HL-60 (cell line): ENCODE measurements at regions not wholly inside any gene's neighbourhood (a gene's known extent, or its start where the extent isn't known, plus 50 kb on each side); places are given as distances from the start of the nearest gene placed in this dataset.
"Not testable (repeated sequence)": the region's sequence is repeated elsewhere in the genome, so short reads cannot be mapped to it uniquely, and the experiment has no call there.

Experiments used
- DNase-seq, 2 experiments: peaks; one replicate each; pipeline ENCODE4 v3.0.0-alpha.2; 2010 to 2020; ENCODE audit warnings: low read depth in 1 of 2, low spot score in 1 of 2
- H3K27ac ChIP-seq: fragments of 250-450 bp; sonication (Bioruptor Pico); replicated peaks from 2 replicates; pipeline ENCODE4 v1.5.1; 2020; ENCODE audit warnings: mild to moderate bottlenecking, moderate library complexity
- H3K27me3 ChIP-seq: fragments of 250-450 bp; sonication (Bioruptor Pico); 2 replicates; pipeline ENCODE4 v1.5.1; 2021; ENCODE audit warnings: mild to moderate bottlenecking, moderate library complexity; ENCODE audit not compliant: insufficient read depth, poor library complexity, severe bottlenecking
- H3K4me3 ChIP-seq: replicated peaks from 2 replicates; pipeline ENCODE4 v1.5.1; 2011; ENCODE audit warnings: mild to moderate bottlenecking, control low read depth, low read length; ENCODE audit not compliant: insufficient read depth
- GABPA ChIP-seq: IDR thresholded peaks from 2 replicates; pipeline ENCODE4 v1.6.1; 2012; ENCODE audit warnings: low read depth
- POLR2AphosphoS5 ChIP-seq: IDR thresholded peaks from 2 replicates; pipeline ENCODE4 v1.6.1; 2012; ENCODE audit warnings: low read depth
- SPI1 ChIP-seq: IDR thresholded peaks from 2 replicates; pipeline ENCODE4 v1.6.1; 2012; ENCODE audit warnings: low read depth, mild to moderate bottlenecking, borderline replicate concordance
- TF ChIP-seq, protein P1 (sequence below): IDR thresholded peaks from one replicate; pipeline ENCODE4 v1.5.1; 2011; ENCODE audit warnings: low read length, control low read depth, inconsistent platforms; ENCODE audit not compliant: insufficient read depth
- TF ChIP-seq, protein P2 (sequence below): IDR thresholded peaks from 2 replicates; pipeline ENCODE4 v1.6.1; 2012; ENCODE audit warnings: low read depth; ENCODE audit not compliant: insufficient replicate concordance

DNA sequence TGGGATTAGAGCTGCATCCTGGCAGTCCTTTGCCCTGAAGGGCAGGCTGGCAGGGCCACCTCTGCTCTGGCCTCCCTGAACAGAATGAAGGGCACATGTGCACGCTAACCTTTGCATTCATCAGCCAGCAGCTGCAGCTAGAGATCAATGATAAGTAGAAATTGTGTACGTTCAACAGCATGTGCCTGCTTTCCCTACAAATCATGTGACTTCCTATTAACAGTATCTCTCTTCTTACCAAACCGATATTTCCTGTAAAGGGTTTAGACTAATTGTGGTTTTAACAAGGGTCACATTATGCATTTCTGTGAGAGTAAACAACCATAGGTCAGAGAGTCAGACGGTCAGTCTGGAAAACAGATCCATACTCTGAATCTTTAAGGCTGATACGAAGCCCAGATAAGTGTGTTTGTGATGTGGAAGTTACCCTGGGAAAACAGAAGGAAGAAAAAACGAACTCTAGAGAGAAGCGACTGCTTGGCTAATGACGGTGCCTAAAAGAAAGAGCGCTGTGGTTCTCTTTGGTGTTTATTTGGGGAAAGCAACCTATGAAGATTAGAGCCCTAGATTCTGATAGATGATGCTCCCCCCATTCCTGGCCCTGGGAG lies 219.4 kb downstream of the MAF start:
- no peak for DNase-seq
- Histone ChIP-seq H3K27me3 (peaks cover 2% of the 10 kb centered on the region), H3K27ac (no peak overlapping the region), H3K4me3 (no peak overlapping the region)
- TF ChIP-seq SPI1, result no peak
- TF ChIP-seq, protein P1, sequence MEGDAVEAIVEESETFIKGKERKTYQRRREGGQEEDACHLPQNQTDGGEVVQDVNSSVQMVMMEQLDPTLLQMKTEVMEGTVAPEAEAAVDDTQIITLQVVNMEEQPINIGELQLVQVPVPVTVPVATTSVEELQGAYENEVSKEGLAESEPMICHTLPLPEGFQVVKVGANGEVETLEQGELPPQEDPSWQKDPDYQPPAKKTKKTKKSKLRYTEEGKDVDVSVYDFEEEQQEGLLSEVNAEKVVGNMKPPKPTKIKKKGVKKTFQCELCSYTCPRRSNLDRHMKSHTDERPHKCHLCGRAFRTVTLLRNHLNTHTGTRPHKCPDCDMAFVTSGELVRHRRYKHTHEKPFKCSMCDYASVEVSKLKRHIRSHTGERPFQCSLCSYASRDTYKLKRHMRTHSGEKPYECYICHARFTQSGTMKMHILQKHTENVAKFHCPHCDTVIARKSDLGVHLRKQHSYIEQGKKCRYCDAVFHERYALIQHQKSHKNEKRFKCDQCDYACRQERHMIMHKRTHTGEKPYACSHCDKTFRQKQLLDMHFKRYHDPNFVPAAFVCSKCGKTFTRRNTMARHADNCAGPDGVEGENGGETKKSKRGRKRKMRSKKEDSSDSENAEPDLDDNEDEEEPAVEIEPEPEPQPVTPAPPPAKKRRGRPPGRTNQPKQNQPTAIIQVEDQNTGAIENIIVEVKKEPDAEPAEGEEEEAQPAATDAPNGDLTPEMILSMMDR, result no peak
- TF ChIP-seq POLR2AphosphoS5, result no peak

DNA sequence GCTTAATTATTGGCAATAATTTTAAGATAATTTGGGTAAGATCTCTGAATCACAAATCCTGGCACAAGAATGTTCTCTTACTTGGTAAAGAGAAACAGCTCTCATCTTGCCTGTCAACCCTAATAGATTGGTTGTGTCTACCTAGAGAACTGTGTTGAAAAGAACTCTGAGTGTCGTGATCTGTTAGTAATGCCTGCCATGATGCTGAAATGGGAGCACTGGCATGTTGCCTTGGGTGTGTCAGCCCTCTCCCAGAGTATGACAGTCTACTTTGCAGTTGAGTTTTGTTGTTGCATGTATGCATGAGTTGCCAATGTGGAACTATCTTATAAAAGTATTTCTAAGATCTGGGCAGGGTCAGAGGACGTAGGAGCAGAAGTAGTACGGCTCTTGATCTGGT lies 221.4 kb downstream of the MAF start:
- no peak for DNase-seq
- TF ChIP-seq, protein P2, sequence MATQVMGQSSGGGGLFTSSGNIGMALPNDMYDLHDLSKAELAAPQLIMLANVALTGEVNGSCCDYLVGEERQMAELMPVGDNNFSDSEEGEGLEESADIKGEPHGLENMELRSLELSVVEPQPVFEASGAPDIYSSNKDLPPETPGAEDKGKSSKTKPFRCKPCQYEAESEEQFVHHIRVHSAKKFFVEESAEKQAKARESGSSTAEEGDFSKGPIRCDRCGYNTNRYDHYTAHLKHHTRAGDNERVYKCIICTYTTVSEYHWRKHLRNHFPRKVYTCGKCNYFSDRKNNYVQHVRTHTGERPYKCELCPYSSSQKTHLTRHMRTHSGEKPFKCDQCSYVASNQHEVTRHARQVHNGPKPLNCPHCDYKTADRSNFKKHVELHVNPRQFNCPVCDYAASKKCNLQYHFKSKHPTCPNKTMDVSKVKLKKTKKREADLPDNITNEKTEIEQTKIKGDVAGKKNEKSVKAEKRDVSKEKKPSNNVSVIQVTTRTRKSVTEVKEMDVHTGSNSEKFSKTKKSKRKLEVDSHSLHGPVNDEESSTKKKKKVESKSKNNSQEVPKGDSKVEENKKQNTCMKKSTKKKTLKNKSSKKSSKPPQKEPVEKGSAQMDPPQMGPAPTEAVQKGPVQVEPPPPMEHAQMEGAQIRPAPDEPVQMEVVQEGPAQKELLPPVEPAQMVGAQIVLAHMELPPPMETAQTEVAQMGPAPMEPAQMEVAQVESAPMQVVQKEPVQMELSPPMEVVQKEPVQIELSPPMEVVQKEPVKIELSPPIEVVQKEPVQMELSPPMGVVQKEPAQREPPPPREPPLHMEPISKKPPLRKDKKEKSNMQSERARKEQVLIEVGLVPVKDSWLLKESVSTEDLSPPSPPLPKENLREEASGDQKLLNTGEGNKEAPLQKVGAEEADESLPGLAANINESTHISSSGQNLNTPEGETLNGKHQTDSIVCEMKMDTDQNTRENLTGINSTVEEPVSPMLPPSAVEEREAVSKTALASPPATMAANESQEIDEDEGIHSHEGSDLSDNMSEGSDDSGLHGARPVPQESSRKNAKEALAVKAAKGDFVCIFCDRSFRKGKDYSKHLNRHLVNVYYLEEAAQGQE, result no peak
- TF ChIP-seq POLR2AphosphoS5, result no peak
- no peak for TF ChIP-seq GABPA
- TF ChIP-seq SPI1, result no peak
- TF ChIP-seq, protein P1, result no peak
- H3K27ac ChIP-seq, result no peak overlapping the region
- peaks cover 2% of the 10 kb centered on the region for H3K27me3 ChIP-seq
- no peak overlapping the region for H3K4me3 ChIP-seq

DNA sequence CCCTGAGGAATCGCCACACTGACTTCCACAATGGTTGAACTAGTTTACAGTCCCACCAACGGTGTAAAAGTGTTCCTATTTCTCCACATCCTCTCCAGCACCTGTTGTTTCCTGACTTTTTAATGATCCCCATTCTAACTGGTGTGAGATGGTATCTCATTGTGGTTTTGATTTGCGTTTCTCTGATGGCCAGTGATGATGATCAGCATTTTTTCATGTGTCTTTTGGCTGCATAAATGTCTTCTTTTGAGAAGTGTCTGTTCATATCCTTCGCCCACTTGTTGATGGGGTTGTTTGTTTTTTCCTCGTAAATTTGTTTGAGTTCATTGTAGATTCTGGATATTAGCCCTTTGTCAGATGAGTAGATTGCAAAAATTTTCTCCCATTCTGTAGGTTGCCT lies 223.5 kb downstream of the MAF start:
- DNase-seq, H3K4me3 ChIP-seq, H3K27me3 ChIP-seq, H3K27ac ChIP-seq: not testable (repeated sequence)

DNA sequence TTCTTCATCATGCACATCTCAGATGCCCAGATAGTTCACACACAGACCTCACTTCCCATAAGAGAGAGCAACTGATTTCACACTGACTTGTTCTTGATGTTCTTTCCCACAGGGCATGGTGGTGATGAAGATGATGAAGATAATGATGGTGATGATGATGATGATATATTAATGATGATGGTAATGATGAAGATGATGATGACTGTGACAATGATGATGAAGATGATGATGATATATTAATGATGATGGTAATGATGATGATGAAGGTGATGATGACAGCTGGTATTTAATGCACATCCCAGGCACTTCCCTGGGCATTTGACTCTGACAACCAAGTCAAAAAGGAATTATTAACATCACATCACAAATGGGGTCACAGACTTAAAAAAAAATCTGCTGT lies 225.2 kb downstream of the MAF start:
- H3K27me3 ChIP-seq, result no peaks in the 10 kb centered on the region
- TF ChIP-seq, protein P2, result no peak
- TF ChIP-seq SPI1 (no peak), GABPA (no peak), POLR2AphosphoS5 (no peak)
- TF ChIP-seq, protein P1, result no peak
- H3K4me3 ChIP-seq, result no peak overlapping the region
- H3K27ac ChIP-seq, result no peak overlapping the region
- DNase-seq, result no peak
